ENCODE measurements at regions not wholly inside any gene's neighbourhood (a gene's known extent, or its start where the extent isn't known, plus 50 kb on each side); places are given as distances from the start of the nearest gene placed in this dataset.

GRCh38 chr2:59889305-59889704 is 664.1 kb downstream of the BCL11A start:
- Mint-ChIP-seq H3K27me3 (ENCODE audit: low read depth) (no peaks in the 10 kb centered on the region), H3K36me3 (no peaks in the 10 kb centered on the region), H3K4me1 (peaks cover 20% of the 10 kb centered on the region), H3K9me3 (peaks cover 8% of the 10 kb centered on the region), H3K27ac (no peak overlapping the region), H3K4me3 (no peak overlapping the region)
- no peak for TF ChIP-seq CTCF (IDR thresholded peaks at IDR 0.05; ENCODE audit: unreplicated experiment)
- DNase-seq (ENCODE audit: low spot score in 2 of 2, unreplicated experiment in 2 of 2): no peak

DNA sequence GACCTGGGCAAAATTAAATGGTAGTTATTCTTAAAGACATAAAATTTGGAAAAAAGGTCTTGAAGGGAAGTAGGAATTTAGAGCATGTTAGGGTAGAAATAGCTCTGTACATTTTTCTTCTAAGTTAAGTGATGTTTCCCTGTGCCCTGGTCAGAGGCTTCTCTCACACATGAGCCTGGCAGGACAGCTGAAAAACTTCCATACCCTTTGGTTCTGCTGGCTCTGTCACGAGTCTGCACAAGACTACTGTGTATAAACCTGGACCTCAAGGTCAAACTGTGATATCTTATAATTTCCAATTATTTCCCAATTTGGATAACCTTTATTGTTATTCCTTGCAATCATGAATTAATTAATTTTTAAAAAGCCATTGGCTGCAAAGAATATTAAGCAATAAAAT is 664.7 kb downstream of the BCL11A start:
- Mint-ChIP-seq H3K9me3 (peaks cover 8% of the 10 kb centered on the region), H3K4me1 (peaks cover 20% of the 10 kb centered on the region), H3K36me3 (no peaks in the 10 kb centered on the region), H3K4me3 (no peak overlapping the region), H3K27ac (no peak overlapping the region), H3K27me3 (ENCODE audit: low read depth) (no peaks in the 10 kb centered on the region)
- TF ChIP-seq CTCF (IDR thresholded peaks at IDR 0.05; ENCODE audit: unreplicated experiment): no peak
- DNase-seq (ENCODE audit: low spot score in 2 of 2, unreplicated experiment in 2 of 2): no peak

GRCh38 chr2:59888015-59888414 is 665.4 kb downstream of the BCL11A start:
- Mint-ChIP-seq H3K4me3 (no peak overlapping the region), H3K27me3 (ENCODE audit: low read depth) (no peaks in the 10 kb centered on the region), H3K9me3 (peaks cover 5% of the 10 kb centered on the region), H3K36me3 (no peaks in the 10 kb centered on the region), H3K27ac (no peak overlapping the region), H3K4me1 (peaks cover 21% of the 10 kb centered on the region)
- no peak for DNase-seq (ENCODE audit: low spot score in 2 of 2, unreplicated experiment in 2 of 2)
- no peak for TF ChIP-seq CTCF (IDR thresholded peaks at IDR 0.05; ENCODE audit: unreplicated experiment)

- peaks cover 4% of the 10 kb centered on the region for H3K9me3 Mint-ChIP-seq
- no peaks in the 10 kb centered on the region for H3K27me3 Mint-ChIP-seq (ENCODE audit: low read depth)
- H3K4me1 Mint-ChIP-seq: peaks cover 23% of the 10 kb centered on the region
- no peaks in the 10 kb centered on the region for H3K36me3 Mint-ChIP-seq
- no peak overlapping the region for H3K27ac Mint-ChIP-seq
- no peak for DNase-seq (ENCODE audit: low spot score in 2 of 2, unreplicated experiment in 2 of 2)
- no peak for TF ChIP-seq CTCF (IDR thresholded peaks at IDR 0.05; ENCODE audit: unreplicated experiment)
- H3K4me3 Mint-ChIP-seq: no peak overlapping the region
Observed at GRCh38 chr2:59887366-59887765, 666.1 kb downstream of the BCL11A start.

DNA sequence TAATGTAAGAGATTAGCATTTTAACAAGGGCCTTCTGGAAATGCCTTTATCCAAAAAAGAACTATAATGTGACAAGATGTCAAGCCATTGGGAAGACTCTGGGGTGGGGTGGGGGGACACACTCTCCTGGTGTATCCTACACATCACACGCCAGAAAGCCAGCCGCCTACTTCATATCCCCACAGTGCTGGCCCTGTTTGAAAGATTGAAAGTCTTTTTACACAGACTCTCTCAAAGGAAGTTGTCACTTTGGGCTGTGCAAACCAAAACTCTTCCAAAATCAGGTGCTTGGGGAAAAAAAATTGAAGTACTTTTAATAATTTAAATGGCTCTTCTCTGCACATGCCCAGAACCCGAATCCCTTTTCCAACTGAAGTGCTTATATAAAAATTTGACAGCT is 666.7 kb downstream of the BCL11A start:
- DNase-seq (ENCODE audit: low spot score in 2 of 2, unreplicated experiment in 2 of 2): no peak
- Mint-ChIP-seq H3K4me3 (no peak overlapping the region), H3K27me3 (ENCODE audit: low read depth) (no peaks in the 10 kb centered on the region), H3K36me3 (no peaks in the 10 kb centered on the region), H3K27ac (no peak overlapping the region), H3K4me1 (peaks cover 23% of the 10 kb centered on the region), H3K9me3 (peaks cover 4% of the 10 kb centered on the region)
- TF ChIP-seq CTCF (IDR thresholded peaks at IDR 0.05; ENCODE audit: unreplicated experiment): no peak

GRCh38 chr2:59885541-59885940 is 667.9 kb downstream of the BCL11A start:
- Mint-ChIP-seq H3K4me1 (peaks cover 32% of the 10 kb centered on the region), H3K9me3 (peaks cover 3% of the 10 kb centered on the region), H3K27ac (no peak overlapping the region), H3K36me3 (no peaks in the 10 kb centered on the region), H3K27me3 (ENCODE audit: low read depth) (no peaks in the 10 kb centered on the region), H3K4me3 (no peak overlapping the region)
- no peak for TF ChIP-seq CTCF (IDR thresholded peaks at IDR 0.05; ENCODE audit: unreplicated experiment)
- DNase-seq (ENCODE audit: low spot score in 2 of 2, unreplicated experiment in 2 of 2): no peak

Measured in mesothelial cell of epicardium (in vitro differentiated cells).